GM12892 (cell line): ENCODE measurements at regions not wholly inside any gene's neighbourhood (a gene's known extent, or its start where the extent isn't known, plus 50 kb on each side); places are given as distances from the start of the nearest gene placed in this dataset.

Source experiments
- POLR2A ChIP-seq: IDR thresholded peaks from 2 replicates; pipeline ENCODE4 v1.6.1; 2011; ENCODE audit warnings: low read depth, low read length, control low read depth
- POLR2AphosphoS5 ChIP-seq: IDR thresholded peaks from 2 replicates; pipeline ENCODE4 v1.6.1; 2011; ENCODE audit warnings: low read depth, low read length, control low read depth
- TAF1 ChIP-seq: IDR thresholded peaks from 2 replicates; pipeline ENCODE4 v1.6.1; 2011; ENCODE audit warnings: low read depth, mild to moderate bottlenecking, control low read depth, low read length, borderline replicate concordance

DNA sequence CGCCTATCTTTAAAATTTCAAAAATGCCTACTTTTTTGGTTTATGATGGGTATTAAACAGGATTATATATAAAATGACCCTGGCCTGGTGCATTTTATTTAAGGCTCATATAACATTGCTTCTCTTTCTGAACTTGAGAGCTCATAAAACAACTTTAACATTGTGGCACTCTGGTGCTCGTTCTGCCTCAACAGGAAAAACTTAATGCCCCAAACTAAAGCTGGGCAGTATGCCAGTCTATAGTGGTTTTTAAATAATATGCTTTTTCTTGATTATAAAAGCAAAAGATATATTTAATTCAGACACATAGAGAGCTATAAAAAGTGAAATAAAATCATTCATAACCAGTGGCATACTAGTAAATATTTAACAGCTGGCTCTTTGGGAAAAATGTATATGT, 269.3 kb upstream of the GULP1 start:
- TF ChIP-seq POLR2AphosphoS5 (no peak), POLR2A (no peak), TAF1 (no peak)
